Thoracic aorta (tissue), 2 donors: ENCODE measurements at regions not wholly inside any gene's neighbourhood (a gene's known extent, or its start where the extent isn't known, plus 50 kb on each side); places are given as distances from the start of the nearest gene placed in this dataset.

Source experiments
- ATAC-seq: fragments of 150-250 bp; one replicate; pipeline ENCODE4 v1.8.0; 2017; ENCODE audit warnings: low read depth; ENCODE audit not compliant: insufficient number of reproducible peaks, low FRiP score
- DNase-seq: peaks from one replicate; pipeline ENCODE4 v3.0.0-alpha.2; 2020; ENCODE audit warnings: low spot score
- H3K27ac ChIP-seq, 2 donors: fragments of 200-600 bp; sonication (generic); 1 replicate in 1 of 2; 2 replicates in 1 of 2; pipeline ENCODE4 v1.5.1; 2016; ENCODE audit warnings: mild to moderate bottlenecking in 2 of 2, moderate library complexity in 2 of 2
- H3K27me3 ChIP-seq: fragments of 200-600 bp; sonication (generic); replicated peaks from 2 replicates; pipeline ENCODE4 v1.6.0; 2016; ENCODE audit warnings: mild to moderate bottlenecking; ENCODE audit not compliant: insufficient read depth
- H3K36me3 ChIP-seq: fragments of 200-600 bp; sonication (generic); one replicate; pipeline ENCODE4 v1.5.1; 2016
- H3K4me1 ChIP-seq, 2 donors: fragments of 200-600 bp; sonication (generic); 1 replicate in 1 of 2; 2 replicates in 1 of 2; pipeline versions ENCODE4 v1.5.1 to v1.6.0; 2016; ENCODE audit warnings: low read depth in 2 of 2, mild to moderate bottlenecking in 1 of 2; ENCODE audit not compliant: control insufficient read depth in 1 of 2
- H3K4me3 ChIP-seq: fragments of 200-600 bp; sonication (generic); 2 replicates; pipeline ENCODE4 v1.5.1; 2016; ENCODE audit warnings: mild to moderate bottlenecking
- H3K9me3 ChIP-seq: fragments of 200-600 bp; sonication (generic); 2 replicates; pipeline ENCODE4 v1.5.1; 2016
- CTCF ChIP-seq: fragments of 200-600 bp; sonication (generic); IDR thresholded peaks from one replicate; pipeline ENCODE4 v1.5.1; 2019; ENCODE audit warnings: antibody characterized with exemption

- Histone ChIP-seq H3K27me3 (no peaks in the 10 kb centered on the region), H3K9me3 (no peaks in the 10 kb centered on the region), H3K27ac (no peak overlapping the region), H3K4me3 (no peak overlapping the region), H3K36me3 (no peaks in the 10 kb centered on the region), H3K4me1 (no peaks in the 10 kb centered on the region)
- DNase-seq: no peak
- ATAC-seq: no peak
- no peak for TF ChIP-seq CTCF
Measured at GRCh38 chr5:92749943-92750342, 831.1 kb downstream of the NR2F1-AS1 start.

- no peaks in the 10 kb centered on the region for H3K9me3 ChIP-seq
- TF ChIP-seq CTCF: no peak
- no peak for ATAC-seq
- H3K27me3 ChIP-seq: no peaks in the 10 kb centered on the region
- H3K36me3 ChIP-seq: no peaks in the 10 kb centered on the region
- H3K4me3 ChIP-seq: no peak overlapping the region
- no peaks in the 10 kb centered on the region for H3K4me1 ChIP-seq
- H3K27ac ChIP-seq: no peak overlapping the region
- DNase-seq: no peak
Measured at GRCh38 chr5:92748072-92748676, 832.8 kb downstream of the NR2F1-AS1 start.

- no peak overlapping the region for H3K4me3 ChIP-seq
- ATAC-seq (no peak), DNase-seq (no peak)
- no peaks in the 10 kb centered on the region for H3K4me1 ChIP-seq
- no peaks in the 10 kb centered on the region for H3K9me3 ChIP-seq
- no peak overlapping the region for H3K27ac ChIP-seq
- H3K27me3 ChIP-seq: no peaks in the 10 kb centered on the region
- no peaks in the 10 kb centered on the region for H3K36me3 ChIP-seq
- TF ChIP-seq CTCF: no peak
Measured at GRCh38 chr5:92741906-92742305, 839.1 kb downstream of the NR2F1-AS1 start.

GRCh38 chr5:92734211-92734940, 846.6 kb downstream of the NR2F1-AS1 start:
- Histone ChIP-seq H3K27ac (no peak overlapping the region), H3K27me3 (no peaks in the 10 kb centered on the region), H3K9me3 (no peaks in the 10 kb centered on the region), H3K36me3 (no peaks in the 10 kb centered on the region), H3K4me1 (no peaks in the 10 kb centered on the region), H3K4me3 (no peak overlapping the region)
- DNase-seq (no peak), ATAC-seq (no peak)
- TF ChIP-seq CTCF: no peak

GRCh38 chr5:92730486-92730885, 850.5 kb downstream of the NR2F1-AS1 start:
- no peak overlapping the region for H3K27ac ChIP-seq
- no peak for TF ChIP-seq CTCF
- no peaks in the 10 kb centered on the region for H3K4me1 ChIP-seq
- ATAC-seq (no peak), DNase-seq (no peak)
- H3K27me3 ChIP-seq: no peaks in the 10 kb centered on the region
- H3K9me3 ChIP-seq: no peaks in the 10 kb centered on the region
- no peak overlapping the region for H3K4me3 ChIP-seq
- H3K36me3 ChIP-seq: no peaks in the 10 kb centered on the region
